Liver (tissue), 8 donors: ENCODE measurements at regions not wholly inside any gene's neighbourhood (a gene's known extent, or its start where the extent isn't known, plus 50 kb on each side); places are given as distances from the start of the nearest gene placed in this dataset.

Source experiments
- DNase-seq: peaks from one replicate; pipeline ENCODE4 v3.0.0-alpha.2; 2017; ENCODE audit warnings: low spot score
- H3K27ac ChIP-seq, 2 donors: one replicate each; pipeline ENCODE4 v1.7.0; 2013; ENCODE audit warnings: inconsistent platforms in 2 of 2, low read length in 2 of 2, control low read depth in 1 of 2, low read depth in 1 of 2, mild to moderate bottlenecking in 1 of 2
- H3K27me3 ChIP-seq, 4 donors: one replicate each; pipeline versions ENCODE4 v1.6.1 to v1.7.0; 2013; ENCODE audit warnings: low read length in 3 of 4, inconsistent platforms in 1 of 4, mild to moderate bottlenecking in 1 of 4, moderate library complexity in 1 of 4; ENCODE audit not compliant: control insufficient read depth in 4 of 4, insufficient read depth in 4 of 4
- H3K36me3 ChIP-seq, 4 donors: one replicate each; pipeline versions ENCODE4 v1.6.1 to v1.7.0; 2013; ENCODE audit warnings: low read length in 3 of 4, mild to moderate bottlenecking in 3 of 4, low read depth in 1 of 4, moderate library complexity in 1 of 4; ENCODE audit not compliant: control insufficient read depth in 4 of 4, insufficient read depth in 3 of 4
- H3K4me1 ChIP-seq, 4 donors: one replicate each; pipeline versions ENCODE4 v1.6.1 to v1.7.0; 2013; ENCODE audit warnings: low read length in 3 of 4, mild to moderate bottlenecking in 3 of 4, moderate library complexity in 1 of 4; ENCODE audit not compliant: control insufficient read depth in 4 of 4, insufficient read depth in 4 of 4
- H3K4me3 ChIP-seq, 3 donors: one replicate each; pipeline versions ENCODE4 v1.6.1 to v1.7.0; 2013; ENCODE audit warnings: low read length in 3 of 3, control low read depth in 1 of 3, low read depth in 1 of 3, mild to moderate bottlenecking in 1 of 3
- H3K9ac ChIP-seq, 2 donors: one replicate each; pipeline ENCODE4 v1.7.0; 2013; ENCODE audit warnings: low read length in 2 of 2, mild to moderate bottlenecking in 2 of 2, moderate library complexity in 2 of 2, control low read depth in 1 of 2, low read depth in 1 of 2
- H3K9me3 ChIP-seq, 4 donors: one replicate each; pipeline versions ENCODE4 v1.6.1 to v1.7.0; 2013; ENCODE audit warnings: low read length in 3 of 4; ENCODE audit not compliant: control insufficient read depth in 4 of 4
- CTCF ChIP-seq: fragments of 150-350 bp; IDR thresholded peaks from 2 replicates; pipeline ENCODE4 v1.5.1; 2017; ENCODE audit warnings: improper control_type of control experiment, low read depth, low read length; ENCODE audit not compliant: missing input control
- EGR1 ChIP-seq, 2 donors: IDR thresholded peaks; 2 replicates each; pipeline ENCODE4 v1.6.1; 2016 to 2018; ENCODE audit warnings: antibody characterized with exemption in 2 of 2, low read depth in 2 of 2
- FOXA1 ChIP-seq: IDR thresholded peaks from 2 replicates; pipeline ENCODE4 v1.6.1; 2016; ENCODE audit warnings: antibody characterized with exemption
- GABPA ChIP-seq, 2 donors: IDR thresholded peaks in 1 of 2; conservative IDR thresholded peaks in 1 of 2; 2 replicates each; pipeline ENCODE4 v1.6.1; 2016; ENCODE audit warnings: antibody characterized with exemption in 2 of 2, mild to moderate bottlenecking in 1 of 2, moderate library complexity in 1 of 2
- JUND ChIP-seq, 2 donors: IDR thresholded peaks; 2 replicates each; pipeline ENCODE4 v1.6.1; 2016; ENCODE audit warnings: antibody characterized with exemption in 2 of 2
- REST ChIP-seq: IDR thresholded peaks from 2 replicates; pipeline ENCODE4 v1.6.1; 2016; ENCODE audit warnings: antibody characterized with exemption, mild to moderate bottlenecking
- RXRA ChIP-seq, 2 donors: IDR thresholded peaks; 2 replicates each; pipeline ENCODE4 v1.6.1; 2017 to 2018; ENCODE audit warnings: antibody characterized with exemption in 2 of 2, mild to moderate bottlenecking in 1 of 2
- SP1 ChIP-seq: IDR thresholded peaks from 2 replicates; pipeline ENCODE4 v1.6.1; 2018; ENCODE audit warnings: antibody characterized with exemption, mild to moderate bottlenecking
- TAF1 ChIP-seq: conservative IDR thresholded peaks from 2 replicates; pipeline ENCODE4 v1.6.1; 2016; ENCODE audit warnings: antibody characterized with exemption, mild to moderate bottlenecking
- YY1 ChIP-seq: IDR thresholded peaks from 2 replicates; pipeline ENCODE4 v1.6.1; 2016; ENCODE audit warnings: antibody characterized with exemption, mild to moderate bottlenecking
- ZBTB33 ChIP-seq: IDR thresholded peaks from 2 replicates; pipeline ENCODE4 v1.6.1; 2016; ENCODE audit warnings: antibody characterized with exemption
- whole genome bisulfite sequencing: extraction: QIAGEN DNeasy Blood & Tissue Kit; methylation state at CpG from one replicate; pipeline ENCODE4 v1.1.7; 2013; 5-methylcytosine and 5-hydroxymethylcytosine counted together
- donor health status: healthy.
- donor health status: healthy.
- donor health status: healthy.
- donor health status: healthy.
- donor health status: healthy.

DNA sequence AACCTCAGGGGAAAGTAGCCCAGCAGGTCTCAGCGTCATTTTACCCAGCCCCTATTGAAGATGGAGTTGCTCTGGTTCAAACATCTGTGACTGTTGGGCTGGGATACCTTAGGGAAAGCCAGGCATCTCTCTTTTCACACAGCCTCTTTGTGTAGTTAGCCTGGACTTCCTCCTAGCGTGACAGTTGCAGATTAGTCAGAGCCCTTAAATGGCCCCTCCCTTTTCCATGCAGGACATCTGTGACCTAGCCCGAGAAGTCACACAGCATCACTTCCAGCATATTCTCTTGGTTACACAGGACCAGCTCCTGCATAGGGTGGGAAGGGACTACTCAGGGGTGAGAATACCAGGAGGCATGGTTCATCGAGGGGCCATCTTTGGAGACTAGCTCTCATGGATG, 375.0 kb upstream of the RBFOX1 start:
- H3K9ac ChIP-seq = no peak overlapping the region
- DNase-seq = no peak
- no peak overlapping the region for H3K27ac ChIP-seq
- H3K36me3 ChIP-seq = no peaks in the 10 kb centered on the region
- peaks cover 0 to 4% (median 0%) of the 10 kb centered on the region in 4 donors for H3K27me3 ChIP-seq
- WGBS = 66% methylated on average over 4 of the region's 4 CpGs
- no peaks in the 10 kb centered on the region for H3K4me1 ChIP-seq
- TF ChIP-seq ZBTB33 (no peak), REST (no peak), SP1 (no peak), TAF1 (no peak), JUND (IDR thresholded peaks at IDR 0.05) (no peak), YY1 (no peak), CTCF (no peak), RXRA (IDR thresholded peaks at IDR 0.05) (no peak)
- H3K9me3 ChIP-seq = no peaks in the 10 kb centered on the region
- no peak overlapping the region for H3K4me3 ChIP-seq

DNA sequence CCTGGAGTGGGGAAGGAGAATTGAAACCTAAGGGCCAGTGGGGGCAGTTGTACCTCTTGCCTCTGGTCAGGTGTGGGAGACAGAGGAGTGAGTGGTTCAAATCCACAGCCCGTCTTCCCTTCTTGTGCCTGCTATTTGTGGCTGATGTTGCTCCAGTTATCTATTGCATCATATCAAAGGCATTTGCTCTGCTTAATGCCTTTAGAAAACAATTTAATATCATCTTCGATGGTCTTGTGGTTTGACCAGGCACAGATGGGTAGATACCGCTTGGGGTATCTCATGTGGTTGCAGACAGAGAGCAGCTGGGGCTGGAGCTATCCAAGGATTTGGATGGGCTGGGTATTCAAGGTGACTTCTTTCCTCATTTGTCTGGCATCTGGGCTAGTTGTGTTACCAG, 376.1 kb upstream of the RBFOX1 start:
- Histone ChIP-seq H3K4me3 (no peak overlapping the region), H3K27me3 (peaks cover 0 to 4% (median 0%) of the 10 kb centered on the region in 4 donors), H3K27ac (no peak overlapping the region), H3K9ac (no peak overlapping the region), H3K9me3 (no peaks in the 10 kb centered on the region), H3K4me1 (no peaks in the 10 kb centered on the region), H3K36me3 (no peaks in the 10 kb centered on the region)
- WGBS = 83% methylated on average over 3 of the region's 3 CpGs
- no peak for TF ChIP-seq FOXA1
- no peak for TF ChIP-seq TAF1
- TF ChIP-seq GABPA (IDR thresholded peaks at IDR 0.05 in 1 of 2, conservative IDR thresholded peaks at IDR 0.05 in 1 of 2) = no peak
- DNase-seq = no peak

DNA sequence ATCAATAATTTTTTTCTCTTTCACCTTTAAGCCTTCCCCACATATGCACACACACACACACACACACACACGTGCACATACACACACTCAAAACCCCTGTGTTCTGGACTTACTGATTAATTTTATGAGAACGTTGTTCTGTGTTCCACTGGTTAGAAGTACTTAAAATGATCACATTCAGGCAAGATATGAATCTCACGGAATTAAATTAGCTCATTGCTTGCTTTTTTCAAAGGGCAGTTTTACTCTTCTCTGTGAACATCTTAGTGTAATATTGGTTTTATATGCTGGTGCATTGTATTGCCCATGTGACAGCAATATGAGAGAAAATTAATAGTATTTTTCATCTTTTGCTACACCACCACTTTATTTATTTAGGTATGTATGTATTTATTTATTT, 377.3 kb upstream of the RBFOX1 start:
- TF ChIP-seq EGR1 (IDR thresholded peaks at IDR 0.05; ENCODE audit: low read depth in 2 of 2) (no peak), CTCF (no peak)
- DNase-seq = no peak
- Histone ChIP-seq H3K4me3 (no peak overlapping the region), H3K27me3 (peaks cover 0 to 4% (median 0%) of the 10 kb centered on the region in 4 donors), H3K4me1 (no peaks in the 10 kb centered on the region), H3K9me3 (no peaks in the 10 kb centered on the region), H3K9ac (no peak overlapping the region), H3K36me3 (no peaks in the 10 kb centered on the region), H3K27ac (no peak overlapping the region)
- 61% methylated on average over 3 of the region's 3 CpGs for WGBS
